HEK293T (cell line): ENCODE measurements at regions not wholly inside any gene's neighbourhood (a gene's known extent, or its start where the extent isn't known, plus 50 kb on each side); places are given as distances from the start of the nearest gene placed in this dataset.

ENCODE experiments used
- CTCF ChIA-PET: fragments of 350-600 bp; formaldehyde crosslinking; extraction: SDS; loops from one replicate; lab custom pipeline; 2021; ENCODE audit warnings: antibody characterized with exemption, inconsistent platforms; lab: Yijun Ruan, JAX
- POLR2A ChIA-PET: fragments of 350-600 bp; formaldehyde crosslinking; extraction: SDS; loops from one replicate; lab custom pipeline; 2020; ENCODE audit warnings: antibody characterized with exemption, inconsistent platforms; lab: Yijun Ruan, JAX
- DNase-seq: peaks from one replicate; pipeline ENCODE4 v3.0.0; 2012; ENCODE audit warnings: mixed read lengths; ENCODE audit errors: extremely low spot score
- ARNT ChIP-seq: fragments of 450-650 bp; IDR thresholded peaks from 2 replicates; pipeline ENCODE4 v1.6.1; 2017; ENCODE audit warnings: mild to moderate bottlenecking
- BHLHE40 ChIP-seq: fragments of 450-650 bp; IDR thresholded peaks from 2 replicates; pipeline ENCODE4 v1.6.1; 2016; ENCODE audit warnings: mild to moderate bottlenecking, moderate library complexity, borderline replicate concordance
- CTBP1 ChIP-seq: fragments of 450-650 bp; IDR thresholded peaks from 2 replicates; pipeline ENCODE4 v1.6.1; 2016; ENCODE audit warnings: borderline replicate concordance
- ELF4 ChIP-seq: fragments of 450-650 bp; IDR thresholded peaks from 2 replicates; pipeline ENCODE4 v1.6.1; 2017; ENCODE audit warnings: antibody characterized with exemption
- FOXA1 ChIP-seq: fragments of 450-650 bp; IDR thresholded peaks from 2 replicates; pipeline ENCODE4 v1.6.1; 2016; ENCODE audit warnings: mild to moderate bottlenecking
- FOXK2 ChIP-seq: fragments of 450-650 bp; IDR thresholded peaks from 2 replicates; pipeline ENCODE4 v1.6.1; 2016; ENCODE audit warnings: mild to moderate bottlenecking
- FOXM1 ChIP-seq: fragments of 450-650 bp; IDR thresholded peaks from 2 replicates; pipeline ENCODE4 v1.6.1; 2017; ENCODE audit warnings: mild to moderate bottlenecking, borderline replicate concordance
- HDGF ChIP-seq: fragments of 450-650 bp; IDR thresholded peaks from 2 replicates; pipeline ENCODE4 v1.6.1; 2017; ENCODE audit warnings: antibody characterized with exemption, borderline replicate concordance
- L3MBTL2 ChIP-seq: fragments of 450-650 bp; conservative IDR thresholded peaks from 2 replicates; pipeline ENCODE4 v1.6.1; 2016; ENCODE audit warnings: mild to moderate bottlenecking
- LEF1 ChIP-seq: fragments of 450-650 bp; IDR thresholded peaks from 2 replicates; pipeline ENCODE4 v1.6.1; 2017; ENCODE audit warnings: mild to moderate bottlenecking, borderline replicate concordance
- NFRKB ChIP-seq: fragments of 450-650 bp; IDR thresholded peaks from 2 replicates; pipeline ENCODE4 v1.6.1; 2016; ENCODE audit warnings: mild to moderate bottlenecking, moderate library complexity
- PKNOX1 ChIP-seq: fragments of 450-650 bp; IDR thresholded peaks from 2 replicates; pipeline ENCODE4 v1.6.1; 2016
- SP1 ChIP-seq: fragments of 450-650 bp; IDR thresholded peaks from 2 replicates; pipeline ENCODE4 v1.6.1; 2017
- SUZ12 ChIP-seq: fragments of 450-650 bp; IDR thresholded peaks from 2 replicates; pipeline ENCODE4 v1.6.1; 2016; ENCODE audit warnings: mild to moderate bottlenecking
- TARDBP ChIP-seq: fragments of 450-650 bp; IDR thresholded peaks from 2 replicates; pipeline ENCODE4 v1.6.1; 2016
- ZNF384 ChIP-seq: fragments of 450-650 bp; IDR thresholded peaks from 2 replicates; pipeline ENCODE4 v1.6.1; 2016

GRCh38 chr4:13905543-13905942, 278.0 kb upstream of the BOD1L1 start:
- ChIA-PET POLR2A (no interaction called here), CTCF (no interaction called here)
- no peak for DNase-seq
- TF ChIP-seq FOXA1 (no peak), L3MBTL2 (no peak), SP1 (no peak), TARDBP (no peak), ELF4 (no peak), LEF1 (no peak), HDGF (no peak), ARNT (no peak), ZNF384 (no peak), CTBP1 (no peak)

- TF ChIP-seq ARNT (no peak), SP1 (no peak), FOXK2 (no peak), ZNF384 (no peak), LEF1 (no peak), L3MBTL2 (no peak), NFRKB (no peak)
- POLR2A ChIA-PET: no interaction called here
- no peak for DNase-seq
- CTCF ChIA-PET: no interaction called here
Measured at GRCh38 chr4:13906727-13907126, 279.2 kb upstream of the BOD1L1 start.

- ChIA-PET POLR2A (no interaction called here), CTCF (no interaction called here)
- no peak for DNase-seq
- TF ChIP-seq SUZ12 (no peak), FOXK2 (no peak), LEF1 (no peak), TARDBP (no peak), BHLHE40 (no peak), FOXA1 (no peak), L3MBTL2 (no peak), ELF4 (no peak), FOXM1 (no peak), NFRKB (no peak), ZNF384 (no peak), CTBP1 (no peak), HDGF (no peak), SP1 (no peak)
Measured at GRCh38 chr4:13907255-13907751, 279.8 kb upstream of the BOD1L1 start.

- no peak for DNase-seq
- no peak for TF ChIP-seq ARNT
- no peak for TF ChIP-seq FOXM1
- TF ChIP-seq ELF4: no peak
- no peak for TF ChIP-seq HDGF
- TF ChIP-seq BHLHE40: no peak
- TF ChIP-seq SP1: no peak
- no peak for TF ChIP-seq SUZ12
- no peak for TF ChIP-seq FOXK2
- TF ChIP-seq LEF1: no peak
- no peak for TF ChIP-seq ZNF384
- no peak for TF ChIP-seq L3MBTL2
- TF ChIP-seq CTBP1: no peak
- TF ChIP-seq NFRKB: no peak
- TF ChIP-seq FOXA1: no peak
- TF ChIP-seq PKNOX1: no peak
- TF ChIP-seq TARDBP: no peak
- POLR2A ChIA-PET: no interaction called here
- CTCF ChIA-PET: no interaction called here
Measured at GRCh38 chr4:13908455-13908854, 280.9 kb upstream of the BOD1L1 start.

- TF ChIP-seq NFRKB: no peak
- no peak for TF ChIP-seq L3MBTL2
- no peak for TF ChIP-seq ZNF384
- TF ChIP-seq CTBP1: no peak
- TF ChIP-seq FOXK2: no peak
- no peak for TF ChIP-seq LEF1
- no peak for TF ChIP-seq SUZ12
- no peak for TF ChIP-seq HDGF
- no peak for TF ChIP-seq BHLHE40
- ChIA-PET POLR2A (no interaction called here), CTCF (no interaction called here)
- DNase-seq: no peak
Measured at GRCh38 chr4:13910556-13910955, 283.0 kb upstream of the BOD1L1 start.

- POLR2A ChIA-PET: no interaction called here
- DNase-seq: no peak
- CTCF ChIA-PET: no interaction called here
- TF ChIP-seq L3MBTL2: no peak
- TF ChIP-seq PKNOX1: no peak
- TF ChIP-seq FOXK2: no peak
- no peak for TF ChIP-seq HDGF
- TF ChIP-seq FOXA1: no peak
- TF ChIP-seq BHLHE40: no peak
- no peak for TF ChIP-seq CTBP1
- TF ChIP-seq LEF1: no peak
- no peak for TF ChIP-seq FOXM1
- TF ChIP-seq ARNT: no peak
Measured at GRCh38 chr4:13911256-13911655, 283.7 kb upstream of the BOD1L1 start.

- no peak for DNase-seq
- CTCF ChIA-PET: no interaction called here
- POLR2A ChIA-PET: no interaction called here
- no peak for TF ChIP-seq ELF4
- TF ChIP-seq ARNT: no peak
- no peak for TF ChIP-seq TARDBP
Measured at GRCh38 chr4:13912436-13912925, 285.0 kb upstream of the BOD1L1 start.
